IgD-negative memory B cell (primary cell): ENCODE measurements at regions not wholly inside any gene's neighbourhood (a gene's known extent, or its start where the extent isn't known, plus 50 kb on each side); places are given as distances from the start of the nearest gene placed in this dataset.

ENCODE experiments used
- H3K27ac Mint-ChIP-seq, 3 donors: one replicate each; pipeline ENCODE4 v1.8.0; 2020 to 2022; ENCODE audit warnings: mild to moderate bottlenecking in 3 of 3, mixed read lengths in 3 of 3, moderate library complexity in 1 of 3
- H3K27me3 Mint-ChIP-seq: one replicate; pipeline ENCODE4 v1.8.0; 2021; ENCODE audit warnings: mixed read lengths
- H3K36me3 Mint-ChIP-seq: one replicate; pipeline ENCODE4 v1.8.0; 2020; ENCODE audit warnings: mild to moderate bottlenecking, mixed read lengths
- H3K4me1 Mint-ChIP-seq, 3 donors: one replicate each; pipeline ENCODE4 v1.8.0; 2020 to 2022; ENCODE audit warnings: mixed read lengths in 3 of 3, mild to moderate bottlenecking in 1 of 3
- H3K4me3 Mint-ChIP-seq, 4 donors: one replicate each; pipeline ENCODE4 v1.8.0; 2020 to 2022; ENCODE audit warnings: mild to moderate bottlenecking in 4 of 4, mixed read lengths in 4 of 4, moderate library complexity in 3 of 4
- H3K9me3 Mint-ChIP-seq, 3 donors: one replicate each; pipeline ENCODE4 v1.8.0; 2020 to 2021; ENCODE audit warnings: mixed read lengths in 3 of 3, mild to moderate bottlenecking in 1 of 3

DNA sequence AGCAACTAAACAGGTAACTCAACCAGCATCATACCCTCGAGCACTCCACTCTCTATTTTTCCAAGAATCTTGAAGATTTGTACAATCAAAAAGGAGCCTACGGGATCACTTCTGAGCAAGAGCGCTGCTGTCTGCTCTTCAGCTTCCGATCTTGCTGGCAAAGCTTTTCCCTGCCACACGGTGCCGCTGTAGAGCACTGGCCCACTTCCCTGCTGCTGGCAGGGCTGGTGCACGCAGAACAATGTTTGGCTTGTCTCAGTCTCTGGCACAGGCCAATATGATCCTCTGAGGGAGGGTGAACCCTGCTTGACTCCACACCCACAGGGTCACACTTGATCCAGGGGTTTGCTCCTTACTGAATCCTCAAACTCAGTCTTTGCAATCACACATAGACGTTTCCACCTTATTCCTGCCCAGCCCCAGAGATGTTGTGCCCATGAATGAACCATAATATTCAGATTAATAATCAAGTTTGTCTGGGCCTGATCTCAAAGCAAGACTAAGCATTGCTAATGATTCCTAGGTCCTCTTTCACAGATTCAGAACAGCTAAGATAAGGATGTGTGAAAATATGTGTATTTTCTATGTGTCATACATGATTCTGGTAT, 536.6 kb downstream of the SOX6 start:
- Mint-ChIP-seq H3K4me3 (no peak overlapping the region), H3K27me3 (peaks cover 3% of the 10 kb centered on the region), H3K27ac (no peak overlapping the region), H3K9me3 (peaks cover 0 to 9% (median 2%) of the 10 kb centered on the region in 3 donors), H3K36me3 (no peaks in the 10 kb centered on the region), H3K4me1 (peaks cover 0 to 2% (median 0%) of the 10 kb centered on the region in 3 donors)

DNA sequence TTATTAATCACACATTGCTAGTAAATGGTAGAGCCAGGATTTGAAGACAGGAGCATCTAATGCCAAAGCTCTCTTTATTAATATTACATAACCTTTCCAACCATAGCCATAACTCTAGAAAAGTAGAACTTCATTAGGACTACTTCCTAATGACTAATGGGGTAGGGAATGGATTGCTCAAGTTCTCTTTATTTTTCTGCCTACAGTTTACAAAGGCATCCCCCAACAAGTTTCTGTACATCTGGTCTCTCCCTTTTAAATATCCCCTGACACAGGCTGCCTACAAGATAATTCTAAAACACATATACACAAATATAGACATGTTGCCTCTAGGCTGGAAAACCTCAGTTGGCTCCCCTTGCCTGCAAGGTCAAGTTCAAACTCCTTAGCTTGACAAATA, 534.9 kb downstream of the SOX6 start:
- Mint-ChIP-seq H3K36me3 (no peaks in the 10 kb centered on the region), H3K9me3 (peaks cover 0 to 6% (median 2%) of the 10 kb centered on the region in 3 donors), H3K4me1 (peaks cover 0 to 2% (median 0%) of the 10 kb centered on the region in 3 donors), H3K27ac (no peak overlapping the region), H3K27me3 (peaks cover 3% of the 10 kb centered on the region), H3K4me3 (no peak overlapping the region)

DNA sequence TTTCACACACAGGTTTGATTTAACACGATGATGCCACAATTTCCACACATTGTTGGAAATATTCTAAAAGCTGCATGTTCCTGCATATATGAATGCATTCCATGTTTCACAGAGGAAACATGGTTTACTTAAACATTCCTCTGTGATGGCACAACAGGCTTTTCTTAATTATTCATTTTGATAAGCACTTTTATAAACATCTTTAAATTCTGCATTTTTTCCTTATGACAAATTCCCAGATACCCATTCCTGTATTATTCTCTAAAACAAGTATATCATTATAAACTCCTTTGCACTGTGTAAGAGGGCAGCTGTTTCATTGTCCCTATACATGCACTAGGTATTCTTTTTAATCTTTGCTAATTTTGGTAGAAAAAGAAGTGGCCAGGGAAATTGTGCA, 532.3 kb downstream of the SOX6 start:
- Mint-ChIP-seq H3K27me3 (peaks cover 1% of the 10 kb centered on the region), H3K4me1 (peaks cover 0 to 2% (median 0%) of the 10 kb centered on the region in 3 donors), H3K9me3 (peaks cover 0 to 6% (median 0%) of the 10 kb centered on the region in 3 donors), H3K27ac (no peak overlapping the region), H3K36me3 (no peaks in the 10 kb centered on the region), H3K4me3 (no peak overlapping the region)

DNA sequence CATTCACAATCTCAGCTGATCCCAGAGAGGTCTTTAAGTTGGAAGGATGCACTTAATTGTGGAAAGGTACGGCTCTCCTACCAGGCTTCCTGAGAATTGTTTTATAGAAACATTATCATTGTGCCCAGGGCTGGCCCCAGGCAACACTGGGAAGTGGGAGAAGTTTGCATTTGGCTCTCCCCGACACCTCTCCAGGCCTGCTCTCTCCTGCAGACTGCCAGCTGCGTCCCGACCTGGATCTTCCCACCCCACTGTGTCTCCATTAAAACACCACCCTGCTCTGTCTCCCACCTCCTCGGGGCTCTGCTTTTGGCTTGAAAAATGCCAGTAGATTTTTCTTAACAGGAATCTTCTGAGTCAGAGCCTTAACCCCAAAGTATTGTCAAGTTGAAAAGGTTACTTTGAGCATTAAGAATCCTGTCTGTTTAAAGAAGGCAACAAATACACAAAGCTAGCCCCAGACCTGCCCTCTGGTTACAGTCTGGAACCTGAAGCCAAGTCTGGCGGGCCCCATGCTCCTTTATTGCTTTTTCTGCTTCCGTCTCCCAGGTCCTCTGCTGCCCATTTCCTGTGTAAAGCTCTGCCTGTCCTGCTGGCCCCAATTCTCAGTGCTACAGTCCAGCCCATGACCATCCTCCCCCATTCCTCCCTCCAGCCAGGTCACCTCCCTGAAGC, 530.2 kb downstream of the SOX6 start:
- H3K4me1 Mint-ChIP-seq: no peaks in the 10 kb centered on the region
- H3K4me3 Mint-ChIP-seq: no peak overlapping the region
- peaks cover 0 to 6% (median 0%) of the 10 kb centered on the region in 3 donors for H3K9me3 Mint-ChIP-seq
- H3K36me3 Mint-ChIP-seq: no peaks in the 10 kb centered on the region
- H3K27me3 Mint-ChIP-seq: peaks cover 3% of the 10 kb centered on the region
- H3K27ac Mint-ChIP-seq: no peak overlapping the region

DNA sequence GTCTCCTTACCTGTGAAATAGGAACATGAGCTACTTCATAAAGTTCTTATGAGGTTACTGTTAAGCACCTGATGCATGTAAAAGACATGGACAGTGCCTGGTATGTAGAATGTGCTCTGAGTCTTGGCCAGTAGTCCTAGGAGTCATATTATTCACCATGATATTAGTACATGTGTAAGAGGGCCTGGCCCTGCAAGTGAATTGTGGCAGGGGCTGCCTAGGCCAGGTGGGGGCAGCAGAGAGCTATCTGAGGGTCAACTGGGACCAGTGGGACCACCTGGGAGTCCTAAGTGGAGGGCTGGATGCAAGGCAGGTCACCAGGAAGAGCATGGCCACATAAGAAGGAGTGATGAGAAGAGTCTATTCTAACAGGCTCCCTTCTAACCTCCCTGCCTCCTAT, 529.5 kb downstream of the SOX6 start:
- H3K4me3 Mint-ChIP-seq: no peak overlapping the region
- H3K9me3 Mint-ChIP-seq: peaks cover 0 to 3% (median 0%) of the 10 kb centered on the region in 3 donors
- H3K36me3 Mint-ChIP-seq: no peaks in the 10 kb centered on the region
- H3K4me1 Mint-ChIP-seq: no peaks in the 10 kb centered on the region
- peaks cover 3% of the 10 kb centered on the region for H3K27me3 Mint-ChIP-seq
- no peak overlapping the region for H3K27ac Mint-ChIP-seq

DNA sequence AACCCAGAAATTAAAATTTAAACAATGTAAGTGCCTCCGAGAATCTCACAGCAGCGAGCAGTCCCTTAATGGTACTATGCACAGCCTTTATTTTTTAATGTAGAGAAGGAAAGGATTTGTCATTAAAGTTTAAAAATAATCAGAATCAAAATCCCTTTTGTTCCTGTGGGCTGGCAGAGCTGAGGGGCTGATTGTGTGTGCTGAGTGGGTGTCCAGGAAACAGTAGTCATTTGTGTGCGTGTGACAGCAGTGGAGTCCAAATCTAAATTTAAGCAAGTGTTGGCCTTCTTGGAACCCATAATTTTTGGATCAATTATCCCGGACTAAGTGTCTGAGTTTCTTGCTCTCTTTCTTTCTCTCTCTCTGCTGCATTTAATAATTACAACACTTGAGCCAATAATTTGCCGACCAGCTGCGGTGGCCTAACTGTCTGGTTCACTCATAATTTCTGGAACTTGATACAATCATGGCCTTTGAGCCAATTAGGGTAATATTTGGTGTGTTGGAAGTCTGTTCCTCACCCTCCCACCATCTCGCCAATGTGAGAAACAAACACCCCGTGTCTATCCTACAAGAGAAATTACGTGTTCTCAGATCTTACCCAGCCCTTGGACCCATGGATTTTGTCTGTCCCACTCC, 528.0 kb downstream of the SOX6 start:
- no peak overlapping the region for H3K27ac Mint-ChIP-seq
- H3K4me1 Mint-ChIP-seq: no peaks in the 10 kb centered on the region
- no peaks in the 10 kb centered on the region for H3K36me3 Mint-ChIP-seq
- H3K4me3 Mint-ChIP-seq: no peak overlapping the region
- peaks cover 4% of the 10 kb centered on the region for H3K27me3 Mint-ChIP-seq
- H3K9me3 Mint-ChIP-seq: no peaks in the 10 kb centered on the region

DNA sequence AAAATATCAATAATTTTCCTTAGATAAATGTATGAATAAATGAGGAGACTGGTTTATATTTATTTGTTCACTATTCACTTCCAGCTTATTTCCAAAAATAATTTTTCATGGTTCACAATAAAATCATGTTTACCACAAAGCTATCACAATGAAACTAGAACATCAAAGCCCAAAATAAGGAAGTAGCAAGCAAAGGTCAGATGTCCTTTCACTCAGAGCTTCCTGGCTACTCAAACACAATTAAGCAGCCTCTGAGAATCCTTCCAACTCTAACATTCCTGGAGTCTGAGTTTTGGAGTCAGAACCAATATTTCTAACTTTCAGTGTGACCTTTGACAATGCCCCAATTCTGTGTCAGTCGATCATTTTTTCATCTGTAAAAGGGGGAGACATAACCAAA, 527.0 kb downstream of the SOX6 start:
- Mint-ChIP-seq H3K9me3 (no peaks in the 10 kb centered on the region), H3K4me1 (no peaks in the 10 kb centered on the region), H3K4me3 (no peak overlapping the region), H3K36me3 (no peaks in the 10 kb centered on the region), H3K27ac (no peak overlapping the region), H3K27me3 (peaks cover 4% of the 10 kb centered on the region)

DNA sequence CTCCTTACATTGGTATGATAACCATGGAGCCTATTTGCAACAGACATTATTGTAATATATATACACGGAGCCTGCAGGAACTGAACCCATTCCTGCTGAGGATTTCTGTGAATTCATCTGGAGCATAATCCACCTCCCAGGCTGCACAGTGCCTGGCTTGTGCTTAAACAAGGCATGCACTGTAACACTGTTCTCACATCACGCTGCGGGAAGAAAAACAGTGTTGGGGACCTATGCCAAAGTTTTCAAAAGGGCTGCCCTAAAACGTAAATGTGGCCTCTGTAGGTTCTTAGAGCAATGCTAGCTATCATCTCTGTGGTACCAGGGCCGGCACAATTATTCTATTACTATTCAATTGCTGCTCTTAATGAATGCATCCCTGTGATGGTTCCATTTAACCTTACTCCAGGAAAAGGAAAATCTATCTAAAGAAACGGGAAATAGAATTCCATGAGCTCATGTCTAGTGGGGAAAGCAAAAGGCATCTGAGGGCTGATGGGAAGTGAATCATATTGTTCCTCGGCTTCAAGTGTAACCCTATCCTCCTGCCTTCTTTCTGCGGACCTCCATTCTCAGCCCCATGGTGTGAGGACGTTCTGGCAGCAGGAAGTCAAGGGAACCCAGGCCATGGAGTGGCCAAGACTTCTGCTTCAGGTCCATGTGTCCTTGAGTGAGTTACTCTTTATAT, 525.5 kb downstream of the SOX6 start:
- Mint-ChIP-seq H3K4me1 (no peaks in the 10 kb centered on the region), H3K9me3 (no peaks in the 10 kb centered on the region), H3K4me3 (no peak overlapping the region), H3K36me3 (no peaks in the 10 kb centered on the region), H3K27me3 (peaks cover 4% of the 10 kb centered on the region), H3K27ac (no peak overlapping the region)

DNA sequence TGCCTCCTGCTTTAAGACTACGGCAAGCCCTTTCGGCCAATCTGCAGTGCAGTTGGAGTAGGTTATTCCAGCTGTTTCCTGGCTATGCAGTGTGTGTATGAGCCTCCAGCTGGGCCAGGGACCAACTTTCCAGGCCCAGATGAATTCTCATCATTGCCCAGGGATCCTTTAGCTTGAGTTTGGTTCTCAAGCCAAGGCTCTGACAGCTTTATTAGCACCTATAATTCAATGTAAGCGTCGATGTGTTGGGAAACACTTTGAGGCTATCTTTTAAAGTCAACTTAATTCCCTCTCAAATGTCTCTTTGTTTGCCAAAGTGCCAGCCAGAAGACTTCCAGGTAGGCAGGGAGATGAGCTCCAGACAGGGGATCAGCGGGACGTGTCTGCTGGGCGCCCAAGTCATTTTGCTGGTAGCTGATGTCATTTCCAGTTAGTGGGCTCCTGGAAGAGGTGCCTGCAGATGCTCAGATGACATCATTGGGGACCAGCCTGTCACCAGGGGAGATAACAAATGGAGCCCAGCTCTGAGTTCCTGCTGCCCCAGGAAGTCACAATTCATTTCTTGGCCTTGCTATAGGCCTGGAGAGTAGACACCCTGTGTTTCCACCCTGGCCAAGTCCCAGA, 520.4 kb downstream of the SOX6 start:
- H3K27me3 Mint-ChIP-seq: peaks cover 3% of the 10 kb centered on the region
- H3K36me3 Mint-ChIP-seq: no peaks in the 10 kb centered on the region
- no peak overlapping the region for H3K4me3 Mint-ChIP-seq
- no peak overlapping the region for H3K27ac Mint-ChIP-seq
- H3K9me3 Mint-ChIP-seq: no peaks in the 10 kb centered on the region
- no peaks in the 10 kb centered on the region for H3K4me1 Mint-ChIP-seq

DNA sequence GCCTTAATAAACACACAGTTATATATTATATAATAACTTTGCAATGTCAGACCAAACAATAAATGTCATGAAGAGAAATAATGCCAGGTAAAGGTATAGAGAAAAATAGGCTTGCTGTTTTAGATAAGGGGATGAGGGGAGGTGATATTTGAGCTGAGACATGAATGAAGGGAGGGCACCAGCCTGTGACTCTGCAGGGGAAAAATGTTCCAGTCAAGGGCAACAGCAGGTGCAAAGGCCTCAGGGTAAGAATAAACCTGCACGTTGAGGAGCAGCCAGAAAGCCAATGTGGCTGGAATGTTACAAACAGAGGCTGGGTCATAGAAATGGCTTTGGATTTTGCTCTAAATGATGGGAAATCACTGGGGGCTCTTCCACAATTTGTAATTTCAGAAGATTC, 519.6 kb downstream of the SOX6 start:
- Mint-ChIP-seq H3K4me1 (no peaks in the 10 kb centered on the region), H3K27me3 (peaks cover 2% of the 10 kb centered on the region), H3K9me3 (no peaks in the 10 kb centered on the region), H3K27ac (no peak overlapping the region), H3K36me3 (no peaks in the 10 kb centered on the region), H3K4me3 (no peak overlapping the region)

DNA sequence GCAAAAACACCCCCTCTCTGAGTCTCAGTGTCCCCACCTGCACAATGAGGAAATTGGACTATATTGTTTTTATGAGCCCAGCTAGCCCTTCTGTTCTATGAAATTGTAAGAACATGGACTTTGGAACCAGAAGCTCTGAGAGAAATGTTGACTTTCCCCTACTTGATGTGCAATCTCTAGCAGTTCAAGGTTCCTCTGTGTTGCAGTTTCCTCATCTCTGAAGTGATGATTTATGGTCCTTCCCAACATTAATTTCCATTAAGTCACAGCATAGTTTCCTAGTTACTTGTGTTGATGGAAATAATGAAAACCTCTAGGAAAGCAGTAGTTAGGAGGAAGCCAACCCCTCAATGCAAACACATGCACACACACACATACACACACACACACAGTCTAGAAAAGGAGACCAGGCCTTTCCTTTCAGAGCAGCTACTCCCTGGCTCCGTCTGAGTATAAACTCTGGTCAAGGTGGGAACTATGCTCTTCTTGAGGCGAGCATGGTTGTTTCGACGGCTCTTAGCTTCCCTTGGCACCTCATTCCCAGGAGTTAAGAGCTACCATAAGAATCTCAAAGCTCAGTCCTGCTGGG, 518.4 kb downstream of the SOX6 start:
- Mint-ChIP-seq H3K9me3 (no peaks in the 10 kb centered on the region), H3K4me3 (no peak overlapping the region), H3K27ac (no peak overlapping the region), H3K27me3 (no peaks in the 10 kb centered on the region), H3K4me1 (no peaks in the 10 kb centered on the region), H3K36me3 (no peaks in the 10 kb centered on the region)

DNA sequence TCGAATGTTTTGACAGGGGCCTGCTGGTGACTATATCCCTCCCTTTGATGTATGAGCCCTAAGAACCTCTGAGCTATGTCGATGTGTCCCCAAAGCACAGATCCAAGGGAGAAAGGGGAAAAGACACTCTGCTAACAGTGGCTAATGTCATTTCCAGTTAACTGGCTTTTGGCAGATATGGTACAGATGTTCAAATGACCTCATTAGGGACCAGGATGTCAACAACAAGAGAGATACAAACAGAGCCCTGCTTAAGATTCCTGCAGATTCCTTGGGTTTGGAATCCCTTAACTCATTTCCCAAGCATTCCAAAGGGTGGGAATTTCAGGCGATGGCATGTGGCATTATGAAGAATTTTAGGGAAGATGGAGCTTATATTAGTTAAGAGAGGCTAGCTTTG, 517.3 kb downstream of the SOX6 start:
- Mint-ChIP-seq H3K27ac (no peak overlapping the region), H3K9me3 (no peaks in the 10 kb centered on the region), H3K27me3 (no peaks in the 10 kb centered on the region), H3K4me1 (no peaks in the 10 kb centered on the region), H3K4me3 (no peak overlapping the region), H3K36me3 (no peaks in the 10 kb centered on the region)

DNA sequence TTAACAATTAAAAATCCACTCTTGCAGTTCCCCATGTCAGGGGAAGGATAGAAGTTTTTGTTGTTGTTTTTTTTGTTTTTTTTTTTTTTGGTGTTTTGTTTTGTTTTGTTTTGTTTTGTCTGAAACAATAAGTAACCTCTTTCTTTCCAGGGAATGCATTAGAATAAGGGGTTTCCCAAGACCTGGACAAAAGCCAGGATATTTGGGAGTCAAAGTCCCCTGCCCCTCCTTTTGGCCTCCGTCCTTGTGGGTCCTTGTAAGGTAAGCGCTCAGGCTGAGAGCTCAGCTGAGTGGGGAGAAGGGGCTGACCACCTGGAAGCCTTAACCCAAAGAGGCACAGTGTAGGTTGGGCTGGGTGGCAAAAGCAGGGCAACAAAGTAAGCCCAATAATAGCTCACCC, 515.4 kb downstream of the SOX6 start:
- Mint-ChIP-seq H3K27ac (no peak overlapping the region), H3K4me1 (no peaks in the 10 kb centered on the region), H3K4me3 (no peak overlapping the region), H3K9me3 (no peaks in the 10 kb centered on the region), H3K36me3 (no peaks in the 10 kb centered on the region), H3K27me3 (no peaks in the 10 kb centered on the region)

DNA sequence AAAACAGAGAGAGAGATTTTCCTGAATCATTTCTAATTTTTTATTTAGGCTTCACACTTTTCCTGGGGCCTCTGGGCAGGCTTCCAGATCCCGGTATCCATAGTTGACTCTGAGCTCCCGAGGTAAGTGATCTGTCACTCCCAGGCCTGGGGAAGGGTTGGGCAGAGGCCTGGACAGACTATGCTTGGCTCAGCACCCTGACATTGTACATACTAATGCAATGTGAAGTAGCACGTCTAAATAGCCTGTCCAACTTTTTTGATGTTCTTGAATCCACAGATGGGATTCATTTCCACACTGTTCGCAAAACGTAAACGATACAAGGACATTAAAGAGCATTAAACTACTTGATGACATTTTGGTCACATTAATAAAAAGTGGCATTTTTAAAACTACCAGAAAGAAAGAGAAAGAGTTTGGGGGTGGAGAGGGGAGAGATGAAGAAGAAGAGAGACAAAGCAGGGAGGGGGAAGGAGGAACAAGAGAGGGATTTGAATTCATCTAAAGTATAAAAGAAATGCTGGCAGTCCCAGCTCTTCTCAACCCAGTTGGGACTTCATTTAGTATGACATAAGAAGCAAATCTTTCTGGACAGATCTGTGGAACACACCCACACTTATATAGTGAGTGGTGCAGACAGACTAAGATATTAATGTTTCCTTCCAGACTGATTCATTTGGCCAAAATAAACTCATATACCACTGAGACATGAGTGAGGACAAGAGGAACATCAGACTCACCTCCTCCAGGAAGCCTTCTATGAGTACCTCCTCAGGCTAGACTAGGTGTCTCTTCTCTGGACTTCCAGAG, 514.2 kb downstream of the SOX6 start:
- no peak overlapping the region for H3K27ac Mint-ChIP-seq
- no peak overlapping the region for H3K4me3 Mint-ChIP-seq
- H3K9me3 Mint-ChIP-seq: no peaks in the 10 kb centered on the region
- H3K27me3 Mint-ChIP-seq: peaks cover 2% of the 10 kb centered on the region
- no peaks in the 10 kb centered on the region for H3K36me3 Mint-ChIP-seq
- no peaks in the 10 kb centered on the region for H3K4me1 Mint-ChIP-seq
